ENCODE measurements at regions not wholly inside any gene's neighbourhood (a gene's known extent, or its start where the extent isn't known, plus 50 kb on each side); places are given as distances from the start of the nearest gene placed in this dataset.
"Not testable (repeated sequence)": the region's sequence is repeated elsewhere in the genome, so short reads cannot be mapped to it uniquely, and the experiment has no call there.

DNA sequence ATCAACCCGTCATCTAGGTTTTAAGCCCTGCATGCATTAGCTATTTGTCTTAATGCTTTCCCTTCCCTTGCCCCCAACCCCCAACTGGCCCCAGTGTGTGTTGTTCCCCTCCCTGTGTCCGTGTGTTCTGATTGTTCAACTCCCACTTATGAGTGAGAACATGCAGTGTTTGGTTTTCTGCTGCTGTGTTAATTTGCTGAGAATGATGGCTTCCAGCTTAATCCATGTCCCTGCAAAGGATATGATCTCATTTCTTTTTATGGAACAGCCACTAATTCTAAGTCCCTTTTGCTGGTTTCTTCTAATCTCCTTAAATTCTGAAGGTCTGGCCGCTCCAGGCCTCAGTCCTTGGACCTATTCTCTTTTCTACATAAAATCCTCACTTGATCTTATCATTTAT, 220.4 kb upstream of the GLRA2 start:
- not testable (repeated sequence) for TF ChIP-seq CTCF (IDR thresholded peaks at IDR 0.05; ENCODE audit: insufficient read depth, low read depth, low read length); EZH2 (IDR thresholded peaks at IDR 0.05; ENCODE audit: insufficient read depth, low read length)

Data from astrocyte (in vitro differentiated cells and primary cell).